K562 (cell line): ENCODE measurements at regions not wholly inside any gene's neighbourhood (a gene's known extent, or its start where the extent isn't known, plus 50 kb on each side); places are given as distances from the start of the nearest gene placed in this dataset.
A peak's percentile ranks its signal among the peaks of the same experiment; 100 is the strongest.

ENCODE experiments used
- ATAC-seq: fragments of 200-7000 bp; cut with Tn5 transposase; 3 replicates; pipeline ENCODE4 v1.9.1; 2020; ENCODE audit warnings: moderate library complexity
- BruUV-seq: library from RNA; stranded (reverse); fragments of 400-500 nt; replicated peaks from 2 replicates; lab custom pipeline; 2021; lab: Mats Ljungman, UMichigan
- CTCF ChIA-PET: fragments of 300-600 bp; formaldehyde crosslinking; extraction: SDS; loops from one replicate; lab custom pipeline; 2021; ENCODE audit warnings: low intra/inter-chr PET ratio; lab: Yijun Ruan, JAX
- POLR2A ChIA-PET: fragments of 300-600, 350-650 bp; sonication (Branson Sonifier 250); formaldehyde crosslinking; extraction: SDS; loops from one replicate; lab custom pipeline; 2021; ENCODE audit warnings: antibody characterized with exemption, inconsistent platforms; lab: Yijun Ruan, JAX
- DNase-seq, 4 experiments: peaks; one replicate each; pipeline versions ENCODE4 v3.0.0 to v3.0.0-alpha.2; 2011 to 2018; ENCODE audit warnings: low spot score in 3 of 4, mixed read lengths in 3 of 4; ENCODE audit errors: extremely low read depth in 1 of 4
- FAIRE-seq: peaks from 2 replicates; lab custom pipeline; 2011; peaks lifted over from hg19 to GRCh38; lab: Jason Lieb, UNC
- H2AFZ ChIP-seq: 2 replicates; pipeline ENCODE4 v1.6.0; 2011; ENCODE audit warnings: low read depth, low read length, control low read depth, inconsistent platforms
- H3K27ac ChIP-seq: fragments of 200-600 bp; 3 replicates; pipeline ENCODE4 v1.8.0; 2011; ENCODE audit warnings: low read depth, mild to moderate bottlenecking, control low read depth, inconsistent platforms, low read length, moderate library complexity, mixed read lengths; ENCODE audit errors: extremely low read depth
- H3K27me3 ChIP-seq, 2 experiments: fragments of 300-600 bp in 1 of 2; 2 replicates in 1 of 2; 3 replicates in 1 of 2; pipeline versions ENCODE4 v1.6.0 to v1.8.0; 2011; ENCODE audit warnings: inconsistent platforms in 2 of 2, low read length in 2 of 2, mild to moderate bottlenecking in 1 of 2, mixed read lengths in 1 of 2, moderate library complexity in 1 of 2; ENCODE audit not compliant: control insufficient read depth in 2 of 2, insufficient read depth in 2 of 2
- H3K36me3 ChIP-seq: fragments of 300-600 bp; 3 replicates; pipeline ENCODE4 v1.8.0; 2011; ENCODE audit warnings: mild to moderate bottlenecking, low read length, inconsistent platforms; ENCODE audit not compliant: control insufficient read depth, insufficient read depth
- H3K4me1 ChIP-seq, 2 experiments: fragments of 200-600 bp in 1 of 2; replicated peaks in 1 of 2; 2 replicates in 1 of 2; 3 replicates in 1 of 2; pipeline versions ENCODE4 v1.5.1 to v1.8.0; 2011; ENCODE audit warnings: inconsistent platforms in 2 of 2, low read length in 2 of 2, mild to moderate bottlenecking in 1 of 2, mixed read lengths in 1 of 2, moderate library complexity in 1 of 2; ENCODE audit not compliant: control insufficient read depth in 2 of 2, insufficient read depth in 2 of 2
- H3K4me2 ChIP-seq: 2 replicates; pipeline ENCODE4 v1.6.1; 2011; ENCODE audit warnings: low read length, control low read depth, inconsistent platforms, mixed read lengths; ENCODE audit not compliant: insufficient read depth
- H3K4me3 ChIP-seq: fragments of 200-600 bp; sonication (generic), shearing (Covaris generic); 2 replicates; pipeline ENCODE4 v1.5.1; 2016; ENCODE audit warnings: control low read depth, inconsistent platforms
- H3K79me2 ChIP-seq: fragments of 200-600 bp; 3 replicates; pipeline ENCODE4 v1.8.0; 2011; ENCODE audit warnings: low read length, inconsistent platforms; ENCODE audit not compliant: control insufficient read depth, insufficient read depth
- H3K9ac ChIP-seq, 2 experiments: 2 replicates each; pipeline versions ENCODE4 v1.6.0 to v1.6.1; 2011; ENCODE audit warnings: low read depth in 2 of 2, low read length in 2 of 2, control low read depth in 1 of 2, inconsistent platforms in 1 of 2, mild to moderate bottlenecking in 1 of 2, mixed read lengths in 1 of 2; ENCODE audit not compliant: insufficient read depth in 1 of 2
- H3K9me1 ChIP-seq: one replicate; pipeline ENCODE4 v1.6.0; 2011; ENCODE audit warnings: inconsistent platforms, mild to moderate bottlenecking, low read length, moderate library complexity; ENCODE audit not compliant: control insufficient read depth, insufficient read depth
- H3K9me3 ChIP-seq: replicated peaks from 2 replicates; pipeline ENCODE4 v1.5.1; 2011; ENCODE audit warnings: low read depth, low read length, inconsistent platforms; ENCODE audit not compliant: control insufficient read depth, insufficient read depth
- H4K20me1 ChIP-seq: replicated peaks from 2 replicates; pipeline ENCODE4 v1.6.1; 2011; ENCODE audit warnings: low read length, inconsistent platforms, mixed read lengths; ENCODE audit not compliant: control insufficient read depth, insufficient read depth
- CTCF ChIP-seq, 3 experiments: IDR thresholded peaks in 2 of 3; conservative IDR thresholded peaks in 1 of 3; 2 replicates each; pipeline ENCODE4 v1.5.1; 2011 to 2012; ENCODE audit warnings: low read length in 3 of 3, mild to moderate bottlenecking in 3 of 3, control low read depth in 2 of 3, improper control_type of control experiment in 1 of 3, inconsistent platforms in 1 of 3, low read depth in 1 of 3, mixed read lengths in 1 of 3, moderate library complexity in 1 of 3; ENCODE audit not compliant: insufficient read depth in 2 of 3
- DEAF1 ChIP-seq: fragments of 450-650 bp; formaldehyde crosslinking; IDR thresholded peaks from 2 replicates; pipeline ENCODE4 v1.4.0; 2020; ENCODE audit warnings: mild to moderate bottlenecking, moderate library complexity
- ELF2 ChIP-seq: fragments of 250-450 bp; sonication (Bioruptor Pico); IDR thresholded peaks from 2 replicates; pipeline ENCODE4 v1.5.0; 2021; ENCODE audit warnings: mild to moderate bottlenecking
- EZH2 ChIP-seq: IDR thresholded peaks from 2 replicates; pipeline ENCODE4 v1.6.1; 2012; ENCODE audit warnings: low read depth, mild to moderate bottlenecking, inconsistent platforms, low read length, borderline replicate concordance
- RAD21 ChIP-seq, 2 experiments: fragments of 250-450 bp in 1 of 2; fragments of 450-650 bp in 1 of 2; sonication (Bioruptor Pico) in 1 of 2; formaldehyde crosslinking in 1 of 2; IDR thresholded peaks in 1 of 2; conservative IDR thresholded peaks in 1 of 2; 2 replicates each; pipeline versions ENCODE4 v1.4.0 to v1.8.0; 2020 to 2022; ENCODE audit warnings: mild to moderate bottlenecking in 2 of 2, moderate library complexity in 1 of 2
- REST ChIP-seq, 2 experiments: fragments of 450-650 bp; formaldehyde crosslinking in 1 of 2; IDR thresholded peaks; 2 replicates each; pipeline versions ENCODE4 v1.4.0 to v1.6.1; 2014 to 2020; ENCODE audit warnings: mild to moderate bottlenecking in 2 of 2, borderline replicate concordance in 1 of 2, low read depth in 1 of 2
- SMC3 ChIP-seq: conservative IDR thresholded peaks from 2 replicates; pipeline ENCODE4 v1.6.1; 2011; ENCODE audit warnings: low read depth, low read length, improper control_type of control experiment; ENCODE audit not compliant: insufficient read depth
- STAG1 ChIP-seq: sonication (generic); formaldehyde crosslinking; IDR thresholded peaks from 2 replicates; pipeline ENCODE4 v1.5.0; 2020; ENCODE audit warnings: missing genetic modification reagents, borderline replicate concordance
- WGBS: fragments of 100-300 bp; shearing (Covaris generic); methylation state at CpG from one replicate; pipeline ENCODE4 v1.1.6; 2016; ENCODE audit warnings: low coverage, mixed read lengths; ENCODE audit not compliant: insufficient coverage; ENCODE audit errors: missing lambda C conversion rate; 5-methylcytosine and 5-hydroxymethylcytosine counted together
- in situ Hi-C: fragments of 300-500 bp; cut with MboI; formaldehyde crosslinking; loops from 4 replicates; pipeline ENCODE4 v1.15.0; 2018; ENCODE audit warnings: inconsistent platforms, mixed read lengths
- intact Hi-C: fragments of 100-400 bp; cut with micrococcal nuclease; formaldehyde crosslinking; loops from 2 replicates; pipeline ENCODE4 v1.14.2; 2022

- no peaks in the 10 kb centered on the region for H3K4me1 ChIP-seq
- peaks cover 18 to 51% of the 10 kb centered on the region in 2 experiments; a peak in 4 of 5 replicates for H3K27me3 ChIP-seq
- H4K20me1 ChIP-seq: no peaks in the 10 kb centered on the region
- ChIA-PET CTCF (interaction anchor here (2.9 kb wide), 1 partner anchor 245 kb away, joined by 15 read pairs; no protein-coding TSS in a partner anchor), POLR2A (interaction anchor here (0.7 kb wide), 1 partner anchor 185 kb away, joined by 3 read pairs; no protein-coding TSS in a partner anchor)
- no peaks in the 10 kb centered on the region for H3K9me3 ChIP-seq
- in situ Hi-C loops: loop anchor here (25.0 kb wide), 1 partner anchor 564 kb away; no protein-coding TSS in a partner anchor
- no peak overlapping the region for H2AFZ ChIP-seq
- H3K36me3 ChIP-seq: no peaks in the 10 kb centered on the region
- H3K9ac ChIP-seq: no peak overlapping the region
- ATAC-seq (peak; percentile 93), DNase-seq (peak; percentile 67 to 76 (median 70)), FAIRE-seq (peak; percentile 94)
- no TSS peak for BruUV-seq
- no peaks in the 10 kb centered on the region for H3K9me1 ChIP-seq
- intact Hi-C loops: loop anchor here (1.0 to 5.0 kb wide), 2 partner anchors 199 to 245 kb away; no protein-coding TSS in a partner anchor
- no peaks in the 10 kb centered on the region for H3K79me2 ChIP-seq
- no peak overlapping the region for H3K27ac ChIP-seq
- 3% methylated on average over 7 of the region's 7 CpGs for WGBS
- H3K4me2 ChIP-seq: no peak overlapping the region
- H3K4me3 ChIP-seq: no peak overlapping the region
- TF ChIP-seq CTCF (IDR thresholded peaks at IDR 0.05 in 2 of 3, conservative IDR thresholded peaks at IDR 0.05 in 1 of 3; ENCODE audit: insufficient read depth in 2 of 3, low read depth in 1 of 3, low read length in 3 of 3) (peak; percentile 67 to 86 (median 76)), SMC3 (peak; percentile 39; the same call in 1 of the 2 replicates), STAG1 (CRISPR knock-in tag) (peak; percentile 59; the same call in 1 of the 2 replicates), REST (IDR thresholded peaks at IDR 0.05; ENCODE audit: borderline replicate concordance) (peak; percentile 47; the same call in 1 of the 2 replicates), REST (CRISPR knock-in tag; IDR thresholded peaks at IDR 0.05; ENCODE audit: low read depth) (no peak), DEAF1 (CRISPR knock-in tag) (peak; percentile 34; the same call in 1 of the 2 replicates), EZH2 (no peak), ELF2 (CRISPR knock-in tag) (no peak), RAD21 (CRISPR knock-in tag; conservative IDR thresholded peaks at IDR 0.05 in 1 of 2, IDR thresholded peaks at IDR 0.05 in 1 of 2) (peak; percentile 55 to 74)
These were observed 194.6 kb upstream of the TPM1 start for GRCh38 chr15:62847900-62848489.
